ENCODE measurements at regions not wholly inside any gene's neighbourhood (a gene's known extent, or its start where the extent isn't known, plus 50 kb on each side); places are given as distances from the start of the nearest gene placed in this dataset.

- TF ChIP-seq CTCF (IDR thresholded peaks at IDR 0.05): no peak
- TF ChIP-seq POLR2AphosphoS5 (IDR thresholded peaks at IDR 0.05): no peak
- TF ChIP-seq POLR2A (IDR thresholded peaks at IDR 0.05): no peak
- no peak for TF ChIP-seq EP300 (IDR thresholded peaks at IDR 0.05)
Observed at GRCh38 chr18:55900380-55900779, 312.4 kb upstream of the TCF4 start.

Measured in gastroesophageal sphincter (tissue), 3 donors.